ENCODE measurements at regions not wholly inside any gene's neighbourhood (a gene's known extent, or its start where the extent isn't known, plus 50 kb on each side); places are given as distances from the start of the nearest gene placed in this dataset.
A peak's percentile ranks its signal among the peaks of the same experiment; 100 is the strongest.

DNA sequence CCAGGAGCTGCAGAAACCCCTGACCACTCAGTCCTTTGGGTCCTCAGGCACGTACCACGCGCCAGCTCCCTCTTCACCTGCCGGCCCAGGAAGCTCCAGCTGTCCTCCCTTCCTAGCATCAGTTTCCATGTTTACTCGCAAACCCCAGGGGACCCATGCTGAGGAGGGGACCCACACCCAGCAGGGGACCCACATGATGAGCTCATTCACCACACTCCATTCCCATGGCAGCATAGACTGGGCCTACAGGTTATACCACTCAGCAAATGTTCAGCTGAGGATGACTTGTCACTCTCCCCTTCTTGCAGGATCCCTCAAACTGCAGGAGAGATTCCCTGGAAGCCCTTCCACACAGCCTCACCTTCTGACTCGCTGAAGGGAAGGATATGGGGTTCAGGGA is 73.5 kb upstream of the GALNT10 start:
- Histone ChIP-seq H3K4me3 (ENCODE audit: low read depth, low read length) (no peak overlapping the region), H3K4me1 (ENCODE audit: control insufficient read depth, insufficient read depth, low read length) (no peaks in the 10 kb centered on the region), H3K9me3 (ENCODE audit: control insufficient read depth, insufficient read depth, low read depth, low read length) (no peaks in the 10 kb centered on the region), H3K27ac (ENCODE audit: extremely low read depth, low read depth, low read length) (no peak overlapping the region), H3K36me3 (ENCODE audit: control insufficient read depth in 2 of 2, insufficient read depth in 1 of 2, low read length in 2 of 2) (no peaks in the 10 kb centered on the region)
- CTCF ChIA-PET, result interaction anchor here (0.5 to 0.6 kb wide), 3 partner anchors 17 to 288 kb away, joined by 3 to 6 read pairs (median 3); no protein-coding TSS in a partner anchor
- POLR2A ChIA-PET, result no interaction called here
- no peak for TF ChIP-seq ZNF223 (tag by site-specific recombination; IDR thresholded peaks at IDR 0.05)
- peak; percentile 43; the same call in 1 of the 2 replicates for TF ChIP-seq ZFP69B (tag by site-specific recombination; IDR thresholded peaks at IDR 0.05)
- no peak for TF ChIP-seq ZSCAN30 (tag by site-specific recombination; IDR thresholded peaks at IDR 0.05)
- peak; percentile 91 for TF ChIP-seq ZIC2 (tag by site-specific recombination; IDR thresholded peaks at IDR 0.05)
- TF ChIP-seq, protein P1, sequence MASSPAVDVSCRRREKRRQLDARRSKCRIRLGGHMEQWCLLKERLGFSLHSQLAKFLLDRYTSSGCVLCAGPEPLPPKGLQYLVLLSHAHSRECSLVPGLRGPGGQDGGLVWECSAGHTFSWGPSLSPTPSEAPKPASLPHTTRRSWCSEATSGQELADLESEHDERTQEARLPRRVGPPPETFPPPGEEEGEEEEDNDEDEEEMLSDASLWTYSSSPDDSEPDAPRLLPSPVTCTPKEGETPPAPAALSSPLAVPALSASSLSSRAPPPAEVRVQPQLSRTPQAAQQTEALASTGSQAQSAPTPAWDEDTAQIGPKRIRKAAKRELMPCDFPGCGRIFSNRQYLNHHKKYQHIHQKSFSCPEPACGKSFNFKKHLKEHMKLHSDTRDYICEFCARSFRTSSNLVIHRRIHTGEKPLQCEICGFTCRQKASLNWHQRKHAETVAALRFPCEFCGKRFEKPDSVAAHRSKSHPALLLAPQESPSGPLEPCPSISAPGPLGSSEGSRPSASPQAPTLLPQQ (tag by site-specific recombination; IDR thresholded peaks at IDR 0.05), result peak; percentile 84
- 0 out of 2 replicates have a peak, but pooled peaks have one; percentile 13 for TF ChIP-seq SCRT2 (tag by site-specific recombination; IDR thresholded peaks at IDR 0.05)
- TF ChIP-seq, protein P2, sequence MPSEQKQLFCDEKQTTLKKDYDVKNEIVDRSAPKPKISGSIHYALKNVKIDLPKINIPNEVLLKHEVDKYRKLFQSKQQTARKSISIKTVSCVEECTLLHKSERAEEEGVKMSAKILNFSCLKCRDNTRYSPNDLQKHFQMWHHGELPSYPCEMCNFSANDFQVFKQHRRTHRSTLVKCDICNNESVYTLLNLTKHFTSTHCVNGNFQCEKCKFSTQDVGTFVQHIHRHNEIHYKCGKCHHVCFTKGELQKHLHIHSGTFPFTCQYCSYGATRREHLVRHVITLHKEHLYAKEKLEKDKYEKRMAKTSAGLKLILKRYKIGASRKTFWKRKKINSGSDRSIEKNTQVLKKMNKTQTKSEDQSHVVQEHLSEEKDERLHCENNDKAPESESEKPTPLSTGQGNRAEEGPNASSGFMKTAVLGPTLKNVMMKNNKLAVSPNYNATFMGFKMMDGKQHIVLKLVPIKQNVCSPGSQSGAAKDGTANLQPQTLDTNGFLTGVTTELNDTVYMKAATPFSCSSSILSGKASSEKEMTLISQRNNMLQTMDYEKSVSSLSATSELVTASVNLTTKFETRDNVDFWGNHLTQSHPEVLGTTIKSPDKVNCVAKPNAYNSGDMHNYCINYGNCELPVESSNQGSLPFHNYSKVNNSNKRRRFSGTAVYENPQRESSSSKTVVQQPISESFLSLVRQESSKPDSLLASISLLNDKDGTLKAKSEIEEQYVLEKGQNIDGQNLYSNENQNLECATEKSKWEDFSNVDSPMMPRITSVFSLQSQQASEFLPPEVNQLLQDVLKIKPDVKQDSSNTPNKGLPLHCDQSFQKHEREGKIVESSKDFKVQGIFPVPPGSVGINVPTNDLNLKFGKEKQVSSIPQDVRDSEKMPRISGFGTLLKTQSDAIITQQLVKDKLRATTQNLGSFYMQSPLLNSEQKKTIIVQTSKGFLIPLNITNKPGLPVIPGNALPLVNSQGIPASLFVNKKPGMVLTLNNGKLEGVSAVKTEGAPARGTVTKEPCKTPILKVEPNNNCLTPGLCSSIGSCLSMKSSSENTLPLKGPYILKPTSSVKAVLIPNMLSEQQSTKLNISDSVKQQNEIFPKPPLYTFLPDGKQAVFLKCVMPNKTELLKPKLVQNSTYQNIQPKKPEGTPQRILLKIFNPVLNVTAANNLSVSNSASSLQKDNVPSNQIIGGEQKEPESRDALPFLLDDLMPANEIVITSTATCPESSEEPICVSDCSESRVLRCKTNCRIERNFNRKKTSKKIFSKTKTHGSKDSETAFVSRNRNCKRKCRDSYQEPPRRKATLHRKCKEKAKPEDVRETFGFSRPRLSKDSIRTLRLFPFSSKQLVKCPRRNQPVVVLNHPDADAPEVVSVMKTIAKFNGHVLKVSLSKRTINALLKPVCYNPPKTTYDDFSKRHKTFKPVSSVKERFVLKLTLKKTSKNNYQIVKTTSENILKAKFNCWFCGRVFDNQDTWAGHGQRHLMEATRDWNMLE (tag by site-specific recombination; conservative IDR thresholded peaks at IDR 0.05; ENCODE audit: low read depth), result no peak
- peak; percentile 88 for TF ChIP-seq GLIS1 (tag by site-specific recombination; IDR thresholded peaks at IDR 0.05)
- no peak for TF ChIP-seq ZNF140 (tag by site-specific recombination; IDR thresholded peaks at IDR 0.05)

DNA sequence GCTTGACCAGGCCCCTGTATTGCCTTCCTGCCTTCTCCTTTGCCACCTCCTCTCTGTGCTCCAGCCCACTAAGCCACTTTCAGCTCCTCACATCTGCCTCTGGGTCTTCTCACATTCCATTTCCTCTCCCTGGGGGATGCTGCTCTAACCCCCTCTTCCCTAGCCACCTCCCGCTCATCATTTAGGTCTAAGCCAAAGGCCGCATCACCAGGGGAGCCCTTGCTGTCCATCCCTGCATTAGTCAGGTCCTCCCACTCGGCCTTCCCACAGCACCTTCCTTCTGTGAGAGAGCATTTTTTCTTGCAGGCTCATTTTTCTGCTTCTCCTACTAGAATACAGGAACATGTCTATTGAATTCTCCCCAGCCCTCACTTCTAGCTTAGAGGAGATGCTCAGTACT is 72.6 kb upstream of the GALNT10 start:
- H3K4me1 ChIP-seq (ENCODE audit: control insufficient read depth, insufficient read depth, low read length), result no peaks in the 10 kb centered on the region
- POLR2A ChIA-PET, result no interaction called here
- CTCF ChIA-PET, result interaction anchor here (0.6 to 1.0 kb wide), 2 partner anchors 16 to 42 kb away, joined by 3 read pairs; no protein-coding TSS in a partner anchor
- no peak for TF ChIP-seq ZNF501 (tag by site-specific recombination; IDR thresholded peaks at IDR 0.05)
- peak; percentile 74 for TF ChIP-seq GLIS1 (tag by site-specific recombination; IDR thresholded peaks at IDR 0.05)
- TF ChIP-seq ZNF558 (tag by site-specific recombination; IDR thresholded peaks at IDR 0.05), result no peak
- TF ChIP-seq ZFHX2 (tag by site-specific recombination; conservative IDR thresholded peaks at IDR 0.05), result peak; percentile 74
- TF ChIP-seq EGR2 (tag by site-specific recombination; IDR thresholded peaks at IDR 0.05; ENCODE audit: low read depth), result peak; percentile 90
- TF ChIP-seq ZNF514 (tag by site-specific recombination; IDR thresholded peaks at IDR 0.05), result no peak
- TF ChIP-seq ZNF311 (tag by site-specific recombination; IDR thresholded peaks at IDR 0.05; ENCODE audit: borderline replicate concordance), result no peak
- TF ChIP-seq ZNF10 (tag by site-specific recombination; IDR thresholded peaks at IDR 0.05), result no peak
- TF ChIP-seq, protein P3, sequence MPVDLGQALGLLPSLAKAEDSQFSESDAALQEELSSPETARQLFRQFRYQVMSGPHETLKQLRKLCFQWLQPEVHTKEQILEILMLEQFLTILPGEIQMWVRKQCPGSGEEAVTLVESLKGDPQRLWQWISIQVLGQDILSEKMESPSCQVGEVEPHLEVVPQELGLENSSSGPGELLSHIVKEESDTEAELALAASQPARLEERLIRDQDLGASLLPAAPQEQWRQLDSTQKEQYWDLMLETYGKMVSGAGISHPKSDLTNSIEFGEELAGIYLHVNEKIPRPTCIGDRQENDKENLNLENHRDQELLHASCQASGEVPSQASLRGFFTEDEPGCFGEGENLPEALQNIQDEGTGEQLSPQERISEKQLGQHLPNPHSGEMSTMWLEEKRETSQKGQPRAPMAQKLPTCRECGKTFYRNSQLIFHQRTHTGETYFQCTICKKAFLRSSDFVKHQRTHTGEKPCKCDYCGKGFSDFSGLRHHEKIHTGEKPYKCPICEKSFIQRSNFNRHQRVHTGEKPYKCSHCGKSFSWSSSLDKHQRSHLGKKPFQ (tag by site-specific recombination; IDR thresholded peaks at IDR 0.05), result no peak
- H3K36me3 ChIP-seq (ENCODE audit: control insufficient read depth in 2 of 2, insufficient read depth in 1 of 2, low read length in 2 of 2), result no peaks in the 10 kb centered on the region
- H3K4me3 ChIP-seq (ENCODE audit: low read depth, low read length), result no peak overlapping the region
- H3K9me3 ChIP-seq (ENCODE audit: control insufficient read depth, insufficient read depth, low read depth, low read length), result no peaks in the 10 kb centered on the region
- H3K27ac ChIP-seq (ENCODE audit: extremely low read depth, low read depth, low read length), result no peak overlapping the region

All from HEK293 (cell line).